ENCODE measurements at regions not wholly inside any gene's neighbourhood (a gene's known extent, or its start where the extent isn't known, plus 50 kb on each side); places are given as distances from the start of the nearest gene placed in this dataset.

- no peak for TF ChIP-seq EZH2phosphoT487 (IDR thresholded peaks at IDR 0.05; ENCODE audit: insufficient read depth, low read depth)
- no peak for TF ChIP-seq EZH2 (IDR thresholded peaks at IDR 0.05; ENCODE audit: insufficient read depth, poor library complexity, severe bottlenecking)
These were observed 950.1 kb downstream of the TRIB2 start for GRCh38 chr2:13666582-13667414.

Data from GM23248 (cell line).